HCT116 (cell line): ENCODE measurements at regions not wholly inside any gene's neighbourhood (a gene's known extent, or its start where the extent isn't known, plus 50 kb on each side); places are given as distances from the start of the nearest gene placed in this dataset.

Experiments used
- EZH2 ChIP-seq: fragments of 200-600 bp; sonication (generic); IDR thresholded peaks from 2 replicates; pipeline ENCODE4 v1.6.1; 2017; ENCODE audit warnings: antibody characterized with exemption, mixed run types
- TF ChIP-seq, protein P1 (sequence below): IDR thresholded peaks from 2 replicates; pipeline ENCODE4 v1.6.1; 2012
- TF ChIP-seq, protein P2 (sequence below), 3 experiments: fragments of 200-600 bp in 1 of 3; sonication (generic) in 1 of 3; IDR thresholded peaks in 2 of 3; conservative IDR thresholded peaks in 1 of 3; 2 replicates each; pipeline ENCODE4 v1.5.1; 2012 to 2017; ENCODE audit warnings: low read depth in 2 of 3, low read length in 2 of 3, antibody characterized with exemption in 1 of 3, borderline replicate concordance in 1 of 3, control low read depth in 1 of 3, mild to moderate bottlenecking in 1 of 3, mixed read lengths in 1 of 3, mixed run types in 1 of 3, moderate library complexity in 1 of 3; ENCODE audit not compliant: insufficient read depth in 1 of 3

- TF ChIP-seq, protein P1, sequence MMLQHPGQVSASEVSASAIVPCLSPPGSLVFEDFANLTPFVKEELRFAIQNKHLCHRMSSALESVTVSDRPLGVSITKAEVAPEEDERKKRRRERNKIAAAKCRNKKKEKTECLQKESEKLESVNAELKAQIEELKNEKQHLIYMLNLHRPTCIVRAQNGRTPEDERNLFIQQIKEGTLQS: no peak
- TF ChIP-seq, protein P2, sequence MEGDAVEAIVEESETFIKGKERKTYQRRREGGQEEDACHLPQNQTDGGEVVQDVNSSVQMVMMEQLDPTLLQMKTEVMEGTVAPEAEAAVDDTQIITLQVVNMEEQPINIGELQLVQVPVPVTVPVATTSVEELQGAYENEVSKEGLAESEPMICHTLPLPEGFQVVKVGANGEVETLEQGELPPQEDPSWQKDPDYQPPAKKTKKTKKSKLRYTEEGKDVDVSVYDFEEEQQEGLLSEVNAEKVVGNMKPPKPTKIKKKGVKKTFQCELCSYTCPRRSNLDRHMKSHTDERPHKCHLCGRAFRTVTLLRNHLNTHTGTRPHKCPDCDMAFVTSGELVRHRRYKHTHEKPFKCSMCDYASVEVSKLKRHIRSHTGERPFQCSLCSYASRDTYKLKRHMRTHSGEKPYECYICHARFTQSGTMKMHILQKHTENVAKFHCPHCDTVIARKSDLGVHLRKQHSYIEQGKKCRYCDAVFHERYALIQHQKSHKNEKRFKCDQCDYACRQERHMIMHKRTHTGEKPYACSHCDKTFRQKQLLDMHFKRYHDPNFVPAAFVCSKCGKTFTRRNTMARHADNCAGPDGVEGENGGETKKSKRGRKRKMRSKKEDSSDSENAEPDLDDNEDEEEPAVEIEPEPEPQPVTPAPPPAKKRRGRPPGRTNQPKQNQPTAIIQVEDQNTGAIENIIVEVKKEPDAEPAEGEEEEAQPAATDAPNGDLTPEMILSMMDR (IDR thresholded peaks at IDR 0.05 in 2 of 3, conservative IDR thresholded peaks at IDR 0.05 in 1 of 3; ENCODE audit: borderline replicate concordance in 1 of 3, insufficient read depth in 1 of 3, low read depth in 2 of 3, low read length in 2 of 3): no peak
- TF ChIP-seq EZH2: no peak
Measured at GRCh38 chr16:54801057-54801844, 129.4 kb upstream of the IRX5 start.
